Activated CD8-positive, alpha-beta memory T cell treated with anti-CD3 and anti-CD28 coated beads, Interleukin-2, amount 50 U/mL, for 4 hours (primary cell): ENCODE measurements at regions not wholly inside any gene's neighbourhood (a gene's known extent, or its start where the extent isn't known, plus 50 kb on each side); places are given as distances from the start of the nearest gene placed in this dataset.
A peak's percentile ranks its signal among the peaks of the same experiment; 100 is the strongest.
"Not testable (repeated sequence)": the region's sequence is repeated elsewhere in the genome, so short reads cannot be mapped to it uniquely, and the experiment has no call there.

Source experiments
- DNase-seq: peaks from one replicate; pipeline ENCODE4 v3.0.0-alpha.2; 2020

DNA sequence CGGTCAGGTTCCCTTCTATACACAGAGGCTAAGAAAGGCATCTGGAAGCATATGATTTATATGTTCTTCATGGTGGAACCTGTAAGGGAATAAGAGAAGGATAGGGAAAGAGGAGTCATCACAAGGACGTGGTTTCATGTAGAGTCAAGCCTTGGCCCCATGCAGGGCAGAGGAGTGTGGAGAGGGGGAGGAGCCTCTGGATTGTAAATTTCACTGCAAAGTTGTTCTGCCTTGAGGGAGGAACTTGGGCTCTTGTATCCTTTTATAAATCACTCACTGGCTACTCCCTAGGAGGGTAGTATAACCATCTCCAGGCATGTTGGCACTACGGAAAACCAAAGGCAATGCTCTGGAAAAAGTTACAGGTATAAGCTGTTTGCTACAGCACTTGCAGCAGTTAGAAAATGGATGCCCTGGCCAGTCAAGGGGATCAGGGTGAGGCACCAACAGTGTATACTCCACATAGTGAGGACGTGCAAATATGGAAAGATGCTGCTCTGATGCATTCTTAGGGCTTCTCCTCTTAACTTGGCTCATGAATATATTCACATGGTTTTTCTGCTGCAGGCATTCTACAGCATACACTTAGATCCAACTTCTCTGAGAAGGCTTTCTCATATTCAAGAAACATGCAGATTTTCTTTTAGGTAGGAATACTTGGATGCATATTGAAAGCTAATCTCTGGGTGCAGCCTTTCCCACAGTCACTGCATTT, 60.3 kb upstream of the ZNF81 start:
- no peak for DNase-seq

DNA sequence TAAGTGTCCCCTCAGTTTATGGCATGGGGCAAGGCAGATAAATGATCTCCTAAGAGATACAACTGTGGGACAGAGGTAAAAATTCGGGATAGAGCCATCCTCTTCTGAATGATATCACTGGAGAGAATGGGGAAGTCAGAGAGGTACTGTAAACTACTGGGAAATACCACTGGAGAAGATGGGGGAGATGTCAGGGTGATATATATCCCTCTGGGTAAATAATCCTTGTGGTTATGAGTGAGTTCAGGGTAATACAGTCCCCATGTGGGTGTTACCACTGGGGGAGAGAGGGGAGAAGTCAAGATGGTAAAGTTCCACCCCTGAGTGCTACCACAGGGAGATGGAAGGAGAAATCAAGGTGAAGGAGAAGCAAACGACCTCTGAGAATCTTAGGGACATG, 63.9 kb upstream of the ZNF81 start:
- no peak for DNase-seq

DNA sequence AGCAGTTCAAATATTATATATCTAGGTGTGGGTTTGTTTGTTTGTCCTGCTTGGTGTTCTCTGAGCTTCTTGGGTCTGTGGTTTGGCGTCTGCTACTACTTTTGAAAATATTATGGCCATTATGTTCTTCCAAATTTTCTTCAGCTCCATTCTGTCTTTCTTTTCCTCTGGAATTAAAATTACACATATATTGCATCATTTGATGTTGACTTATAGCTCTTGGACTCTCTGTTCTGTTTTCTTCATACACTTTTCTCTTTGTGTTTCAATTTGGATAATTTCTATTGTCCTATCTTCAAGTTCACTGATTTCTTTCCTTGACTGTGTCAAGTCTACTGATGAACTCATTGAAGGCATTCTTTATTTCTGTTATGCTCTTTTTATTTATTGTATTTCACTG, 65.2 kb upstream of the ZNF81 start:
- no peak for DNase-seq

DNA sequence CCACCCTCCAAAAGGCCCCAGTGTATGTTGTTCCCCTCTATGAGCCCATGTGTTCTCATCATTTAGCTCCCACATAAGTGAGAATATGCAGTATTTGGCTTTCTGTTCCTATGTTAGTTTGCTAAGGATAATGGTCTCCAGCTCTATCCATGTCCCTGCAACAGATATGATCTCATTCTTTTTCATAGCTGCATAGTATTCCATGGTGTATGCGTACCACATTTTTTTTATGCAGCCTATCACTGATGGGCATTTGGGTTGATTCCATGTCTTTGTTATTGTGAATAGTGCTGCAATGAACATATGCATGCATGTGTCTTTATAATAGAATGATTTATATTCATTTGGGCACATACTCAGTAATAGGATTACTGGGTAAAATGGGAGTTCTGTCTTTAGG, 73.9 kb upstream of the ZNF81 start:
- not testable (repeated sequence) for DNase-seq

DNA sequence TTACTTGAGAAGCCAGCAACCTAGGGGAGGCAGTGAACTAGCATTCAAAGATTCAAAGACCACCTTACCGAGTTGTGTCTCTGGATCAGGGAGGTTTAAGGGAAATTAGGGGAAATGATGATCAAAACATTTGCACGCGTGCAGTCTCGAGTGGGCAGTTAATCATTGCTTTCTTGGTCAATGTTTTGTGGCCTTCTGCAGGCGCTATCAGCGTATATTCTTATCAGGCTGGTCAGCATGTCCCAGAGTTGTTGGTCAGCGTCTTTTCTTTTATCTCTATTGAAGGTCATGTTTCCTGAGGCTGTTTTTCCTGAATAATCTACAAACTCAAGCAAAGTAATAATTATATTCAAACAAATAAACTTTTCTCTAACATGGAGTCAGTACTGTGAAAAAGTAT, 84.0 kb upstream of the ZNF81 start:
- DNase-seq = no peak

DNA sequence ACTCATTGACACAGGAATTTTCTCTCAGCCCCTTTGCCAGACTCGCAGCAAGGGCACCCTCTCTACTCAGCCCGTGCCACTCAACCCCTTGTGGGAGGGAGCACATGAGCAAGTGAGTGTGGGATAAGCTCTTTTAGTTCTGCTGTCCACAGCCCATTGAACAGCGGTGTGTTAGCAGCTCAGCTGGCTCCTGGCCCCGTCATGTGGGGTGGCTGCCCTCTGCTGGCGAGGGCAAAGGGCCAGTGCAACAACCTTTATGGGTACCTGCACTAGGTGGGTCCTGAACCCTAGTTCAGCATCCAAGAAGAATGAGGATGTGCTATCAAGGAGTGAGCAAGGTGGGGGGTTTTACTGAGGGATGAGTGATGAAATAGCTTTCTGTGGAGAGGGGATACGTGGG, 85.0 kb upstream of the ZNF81 start:
- DNase-seq = peak; percentile 28

DNA sequence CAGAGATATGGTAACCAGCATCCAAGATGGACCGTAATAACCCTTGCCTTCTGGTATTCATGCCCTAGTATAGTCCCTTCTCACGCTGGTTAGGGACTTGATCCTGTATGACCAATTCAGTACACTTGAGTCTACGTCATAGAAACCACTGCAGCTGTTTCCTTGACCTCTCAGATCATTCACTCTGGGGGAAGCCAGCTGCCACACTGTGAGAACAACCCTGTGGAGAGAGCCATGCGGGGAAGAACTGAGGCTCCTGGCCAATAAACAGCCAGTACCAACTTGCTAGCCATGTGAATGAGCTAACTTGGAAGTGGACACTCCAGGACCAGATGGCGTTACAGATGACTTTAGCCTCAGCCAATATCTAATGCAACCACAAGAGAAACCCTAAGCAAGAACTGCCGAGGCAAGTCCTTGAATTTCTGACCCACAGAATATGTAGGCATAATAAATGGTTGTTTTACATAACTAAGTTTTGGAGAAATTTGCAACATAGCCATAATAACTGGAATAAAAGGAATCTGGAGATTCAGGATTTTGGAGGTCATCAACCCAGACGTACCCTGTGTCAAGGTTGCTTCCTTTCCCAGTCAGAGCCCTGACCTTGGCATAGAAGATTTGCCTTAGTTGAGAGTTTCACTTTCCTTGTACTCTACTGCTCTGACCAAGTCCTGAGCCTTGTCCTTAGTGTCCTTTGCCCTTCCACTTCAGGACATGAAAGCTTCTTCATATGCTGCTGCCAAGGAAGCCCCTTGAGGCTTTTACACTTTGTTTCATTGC, 87.3 kb upstream of the ZNF81 start:
- no peak for DNase-seq

DNA sequence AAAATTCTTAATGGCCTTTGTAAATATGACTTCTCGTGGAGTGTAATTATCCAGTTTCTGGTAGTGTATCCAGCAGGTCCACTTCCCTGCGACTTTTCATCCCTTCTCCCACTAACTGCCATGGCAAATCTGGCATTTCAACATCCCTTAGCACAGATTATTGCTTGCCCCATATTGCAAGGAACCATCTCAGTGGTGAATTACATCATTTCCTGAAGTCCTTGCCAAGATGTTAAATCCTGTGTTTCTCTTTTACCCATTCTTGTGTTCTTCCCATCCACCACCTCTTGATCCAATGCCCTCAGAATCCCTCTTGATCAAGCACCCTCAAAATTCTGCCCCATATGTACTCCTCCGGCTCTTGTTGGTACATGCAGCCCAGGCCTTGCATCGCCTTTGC, 88.1 kb upstream of the ZNF81 start:
- DNase-seq = no peak

DNA sequence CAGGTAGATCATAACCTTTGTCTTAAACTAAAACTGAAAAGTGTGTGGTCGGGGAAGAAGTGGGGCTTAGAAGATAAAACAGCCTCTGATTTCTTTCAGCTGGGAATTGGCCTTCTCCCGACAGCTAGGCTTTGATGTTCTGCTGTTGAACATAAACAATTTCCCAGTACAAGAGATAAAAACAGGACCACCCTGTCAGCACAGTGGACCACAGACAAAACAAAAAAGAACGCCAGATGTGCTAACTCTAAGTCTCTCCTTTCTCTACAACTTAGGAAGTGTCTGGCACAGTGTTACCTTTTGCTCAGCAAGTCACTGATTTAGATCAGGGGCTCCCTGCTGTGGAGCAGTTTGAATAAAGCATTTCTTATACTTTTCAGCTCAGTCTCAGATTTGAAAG, 87.5 kb upstream of the UXT start:
- no peak for DNase-seq

DNA sequence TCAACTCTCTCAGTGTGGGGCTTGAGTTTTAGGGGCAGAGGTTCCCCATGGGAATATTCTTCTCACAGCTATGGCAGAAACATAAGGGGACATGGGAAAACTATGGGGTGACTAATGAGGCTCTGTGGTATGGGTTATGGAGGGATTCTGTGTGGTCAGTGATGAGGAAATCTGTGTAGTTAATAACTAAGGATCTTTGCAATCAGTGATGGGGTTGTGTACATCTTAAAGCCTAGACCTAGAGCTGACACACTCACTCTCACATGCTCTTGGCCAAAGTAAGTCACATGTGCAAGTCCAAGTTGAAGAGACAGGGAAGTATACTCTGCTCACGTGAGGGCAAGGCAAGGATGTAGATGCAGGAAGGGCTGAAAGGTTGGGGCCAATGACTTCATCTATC, 86.4 kb upstream of the UXT start:
- no peak for DNase-seq

DNA sequence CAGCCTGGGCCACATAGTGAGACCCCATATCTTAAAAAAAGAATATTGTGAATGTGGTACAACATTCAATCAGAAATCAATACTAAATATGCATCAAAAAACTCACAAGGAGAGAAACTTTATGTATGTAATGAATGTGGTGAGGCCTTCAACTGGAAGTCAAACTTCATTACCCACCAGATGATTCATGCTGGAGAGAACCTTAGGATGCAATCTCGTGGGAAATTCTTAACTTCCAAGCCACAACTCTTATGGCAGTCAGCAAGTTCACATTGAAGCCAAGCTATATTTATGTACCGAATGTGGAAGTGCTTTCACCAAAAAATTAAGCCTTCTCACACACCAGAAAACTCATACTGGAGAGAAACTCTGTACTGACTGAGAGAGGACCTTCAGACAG, 84.5 kb upstream of the UXT start:
- no peak for DNase-seq

DNA sequence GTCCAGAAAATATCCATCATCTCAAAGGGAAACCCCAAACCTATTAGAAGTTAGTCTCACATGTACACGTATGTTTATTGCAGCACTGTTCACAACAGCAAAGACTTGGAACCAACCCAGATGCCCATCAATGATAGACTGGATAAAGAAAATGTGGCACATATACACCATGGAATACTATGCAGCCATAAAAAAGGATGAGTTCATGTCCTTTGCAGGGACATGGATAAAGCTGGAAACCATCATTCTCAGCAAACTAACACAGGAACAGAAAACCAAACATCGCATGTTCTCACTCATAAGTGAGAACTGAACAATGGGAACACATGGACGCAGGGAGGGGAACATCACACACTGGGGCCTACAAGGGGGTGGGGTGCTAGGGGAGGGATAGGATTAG, 79.9 kb upstream of the UXT start:
- DNase-seq = not testable (repeated sequence)

DNA sequence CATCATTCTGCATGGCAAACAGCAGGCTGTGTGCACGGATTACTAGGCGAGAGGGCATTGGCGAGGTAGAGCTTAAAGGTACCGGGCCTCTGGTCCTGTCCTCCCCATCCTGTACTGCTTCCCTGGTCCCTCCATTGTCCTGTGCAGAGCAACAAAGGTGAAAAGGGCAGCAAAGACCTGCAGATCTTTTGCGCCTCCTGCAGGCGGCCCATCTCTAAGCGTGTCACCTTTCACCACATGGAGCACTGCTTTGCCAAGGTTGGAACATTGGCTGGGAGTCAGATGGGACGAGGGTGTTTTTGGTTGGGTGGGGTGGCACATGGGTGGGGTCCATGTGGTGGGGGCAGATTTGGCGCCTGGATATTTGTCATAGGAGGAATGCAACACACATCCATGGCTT, 64.7 kb upstream of the UXT start:
- no peak for DNase-seq

DNA sequence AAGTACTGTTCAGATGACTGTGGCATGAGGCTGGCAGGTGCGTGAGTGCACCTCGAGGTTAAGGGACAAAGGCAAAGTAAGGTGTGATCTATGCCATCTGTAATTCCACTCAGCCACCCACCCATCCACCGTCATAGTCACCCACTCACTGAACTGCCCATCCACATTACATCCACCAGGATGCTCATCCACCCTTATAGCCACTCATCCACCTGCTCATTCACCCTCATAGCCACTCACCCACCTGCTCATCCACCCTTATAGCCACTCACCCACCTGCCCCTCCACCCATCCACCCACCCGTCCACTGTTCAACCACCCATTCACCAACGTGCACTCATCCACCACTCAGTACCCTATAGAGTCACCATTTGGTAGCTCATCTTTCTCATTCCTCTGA, 64.1 kb upstream of the UXT start:
- DNase-seq = no peak

DNA sequence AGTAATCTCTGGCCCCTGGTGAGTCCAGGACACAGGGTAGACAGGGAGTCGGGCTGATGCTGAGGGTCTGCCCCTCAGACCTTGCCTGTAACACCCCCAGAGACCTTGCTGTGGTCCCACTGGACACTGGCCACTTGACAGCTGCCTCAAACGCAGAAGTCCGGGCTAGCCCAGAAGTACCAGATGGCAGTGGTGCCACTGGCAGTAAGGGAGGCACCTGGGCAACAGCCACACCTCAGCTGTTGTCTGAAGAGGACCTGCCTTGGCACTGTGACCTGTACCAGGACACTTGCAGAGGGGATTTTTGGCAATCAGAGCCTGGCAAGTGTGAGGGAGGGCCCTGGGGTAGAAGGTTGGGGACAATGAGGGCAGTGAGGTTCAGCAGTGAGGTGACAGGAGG, 63.3 kb upstream of the UXT start:
- DNase-seq = no peak

DNA sequence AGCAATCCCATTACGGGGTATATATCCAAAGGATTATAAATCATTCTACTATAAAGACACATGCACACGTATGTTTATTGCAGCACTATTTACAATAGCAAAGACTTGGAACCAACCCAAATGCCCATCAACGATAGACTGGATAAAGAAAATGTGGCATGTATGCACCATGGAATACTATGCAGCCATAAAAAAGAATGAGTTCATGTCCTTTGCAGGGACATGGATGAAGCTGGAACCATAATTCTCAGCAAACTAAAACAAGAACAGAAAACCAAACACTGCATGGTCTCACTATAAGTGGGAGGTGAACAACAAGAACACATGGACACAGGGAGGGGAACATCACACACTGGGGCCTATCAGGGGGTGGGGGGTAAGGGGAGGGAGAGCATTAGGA, 56.1 kb upstream of the UXT start:
- not testable (repeated sequence) for DNase-seq

DNA sequence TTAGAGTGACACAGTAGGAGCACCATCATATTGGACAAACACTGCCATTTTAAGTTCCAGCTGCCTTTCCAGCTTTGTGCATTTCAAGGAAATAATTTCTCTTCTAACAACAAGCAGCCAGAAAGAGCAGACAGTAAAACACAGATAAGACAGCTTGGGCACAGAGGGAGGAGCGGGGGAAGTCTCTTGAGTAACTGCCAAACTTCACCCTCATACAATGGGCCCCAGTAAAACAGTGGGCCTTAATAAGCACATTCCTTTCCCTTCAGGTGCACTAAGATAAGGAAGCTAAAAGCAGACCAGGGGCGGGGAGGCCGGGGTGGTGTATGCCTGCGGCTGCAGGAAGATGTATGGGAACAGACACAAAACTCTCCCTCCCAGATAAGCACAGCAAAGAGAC, 53.7 kb upstream of the UXT start:
- not testable (repeated sequence) for DNase-seq

DNA sequence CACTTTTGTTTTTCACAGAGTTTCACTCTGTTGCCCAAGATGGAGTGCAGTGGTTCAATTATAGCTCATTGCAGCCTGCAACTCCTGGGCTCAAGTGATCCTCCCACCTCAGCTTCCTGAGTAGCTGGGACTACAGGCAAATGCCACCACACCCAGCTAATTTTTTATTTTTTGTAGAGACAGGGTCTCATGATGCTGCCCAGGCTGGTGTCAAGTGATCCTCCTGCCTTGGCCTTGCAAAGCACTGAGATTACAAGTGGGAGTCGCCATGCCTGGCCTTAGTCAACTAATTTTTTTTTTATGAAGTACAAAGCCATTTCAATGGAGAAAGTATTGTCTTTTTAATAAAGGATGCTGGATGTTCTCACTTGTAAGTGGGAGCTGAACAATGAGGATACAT, 51.3 kb upstream of the UXT start:
- DNase-seq = no peak
